HEK293T (cell line): ENCODE measurements at regions not wholly inside any gene's neighbourhood (a gene's known extent, or its start where the extent isn't known, plus 50 kb on each side); places are given as distances from the start of the nearest gene placed in this dataset.

Source experiments
- ARNT ChIP-seq: fragments of 450-650 bp; IDR thresholded peaks from 2 replicates; pipeline ENCODE4 v1.6.1; 2017; ENCODE audit warnings: mild to moderate bottlenecking
- BHLHE40 ChIP-seq: fragments of 450-650 bp; IDR thresholded peaks from 2 replicates; pipeline ENCODE4 v1.6.1; 2016; ENCODE audit warnings: mild to moderate bottlenecking, moderate library complexity, borderline replicate concordance
- ELF4 ChIP-seq: fragments of 450-650 bp; IDR thresholded peaks from 2 replicates; pipeline ENCODE4 v1.6.1; 2017; ENCODE audit warnings: antibody characterized with exemption
- FOXA1 ChIP-seq: fragments of 450-650 bp; IDR thresholded peaks from 2 replicates; pipeline ENCODE4 v1.6.1; 2016; ENCODE audit warnings: mild to moderate bottlenecking
- FOXM1 ChIP-seq: fragments of 450-650 bp; IDR thresholded peaks from 2 replicates; pipeline ENCODE4 v1.6.1; 2017; ENCODE audit warnings: mild to moderate bottlenecking, borderline replicate concordance
- HDGF ChIP-seq: fragments of 450-650 bp; IDR thresholded peaks from 2 replicates; pipeline ENCODE4 v1.6.1; 2017; ENCODE audit warnings: antibody characterized with exemption, borderline replicate concordance
- L3MBTL2 ChIP-seq: fragments of 450-650 bp; conservative IDR thresholded peaks from 2 replicates; pipeline ENCODE4 v1.6.1; 2016; ENCODE audit warnings: mild to moderate bottlenecking
- SP1 ChIP-seq: fragments of 450-650 bp; IDR thresholded peaks from 2 replicates; pipeline ENCODE4 v1.6.1; 2017
- SUZ12 ChIP-seq: fragments of 450-650 bp; IDR thresholded peaks from 2 replicates; pipeline ENCODE4 v1.6.1; 2016; ENCODE audit warnings: mild to moderate bottlenecking
- TARDBP ChIP-seq: fragments of 450-650 bp; IDR thresholded peaks from 2 replicates; pipeline ENCODE4 v1.6.1; 2016
- ZNF384 ChIP-seq: fragments of 450-650 bp; IDR thresholded peaks from 2 replicates; pipeline ENCODE4 v1.6.1; 2016

- no peak for TF ChIP-seq BHLHE40
- no peak for TF ChIP-seq HDGF
- TF ChIP-seq L3MBTL2, result no peak
- no peak for TF ChIP-seq FOXA1
- no peak for TF ChIP-seq SP1
- no peak for TF ChIP-seq TARDBP
- TF ChIP-seq ELF4, result no peak
- no peak for TF ChIP-seq ARNT
- TF ChIP-seq FOXM1, result no peak
- TF ChIP-seq ZNF384, result no peak
- TF ChIP-seq SUZ12, result no peak
Observed at GRCh38 chr12:127562816-127563215, 704.2 kb upstream of the TMEM132C start.
